B cell (primary cell): ENCODE measurements at regions not wholly inside any gene's neighbourhood (a gene's known extent, or its start where the extent isn't known, plus 50 kb on each side); places are given as distances from the start of the nearest gene placed in this dataset.

Source experiments
- ATAC-seq: fragments of 200-7000 bp; cut with Tn5 transposase; one replicate; pipeline ENCODE4 v1.10.0; 2021; ENCODE audit warnings: low read depth, mild to moderate bottlenecking, moderate number of reproducible peaks, moderate library complexity
- CTCF ChIA-PET: fragments of 350-600 bp; sonication (Branson Sonifier 250); formaldehyde crosslinking; loops from one replicate; lab custom pipeline; 2021; ENCODE audit warnings: antibody characterized with exemption, inconsistent platforms; lab: Charles Lee
- POLR2A ChIA-PET: fragments of 350-600 bp; sonication (Branson Sonifier 250); formaldehyde crosslinking; loops from one replicate; lab custom pipeline; 2021; ENCODE audit warnings: antibody characterized with exemption; lab: Charles Lee
- DNase-seq: peaks from one replicate; pipeline ENCODE4 v3.0.0; 2013
- H2AFZ ChIP-seq: 2 replicates; pipeline ENCODE4 v1.6.1; 2012; ENCODE audit warnings: mild to moderate bottlenecking, low read depth, low read length; ENCODE audit not compliant: insufficient read depth, poor library complexity, severe bottlenecking
- H3K27ac ChIP-seq, 2 donors: 1 replicate in 1 of 2; 2 replicates in 1 of 2; pipeline ENCODE4 v1.5.1; 2012 to 2013; ENCODE audit warnings: low read length in 2 of 2, mild to moderate bottlenecking in 2 of 2, moderate library complexity in 1 of 2
- H3K27me3 ChIP-seq, 4 experiments: fragments of 200-600 bp in 1 of 4; sonication (generic) in 1 of 4; replicated peaks in 1 of 4; 1 replicate in 2 of 4; 2 replicates in 2 of 4; pipeline versions ENCODE4 v1.6.1 to v1.7.0; 2013 to 2016; ENCODE audit warnings: low read length in 3 of 4, mild to moderate bottlenecking in 2 of 4, mixed read lengths in 1 of 4, moderate library complexity in 1 of 4; ENCODE audit not compliant: insufficient read depth in 4 of 4, control insufficient read depth in 3 of 4; ENCODE audit errors: control extremely low read depth in 1 of 4
- H3K36me3 ChIP-seq, 2 experiments: replicated peaks in 1 of 2; 1 replicate in 1 of 2; 2 replicates in 1 of 2; pipeline versions ENCODE4 v1.6.1 to v1.7.1; 2013; ENCODE audit warnings: low read length in 1 of 2; ENCODE audit not compliant: insufficient read depth in 2 of 2, control insufficient read depth in 1 of 2; ENCODE audit errors: control extremely low read depth in 1 of 2, extremely low read depth in 1 of 2
- H3K4me1 ChIP-seq, 2 donors: fragments of 200-600 bp in 1 of 2; sonication (generic) in 1 of 2; 1 replicate in 1 of 2; 2 replicates in 1 of 2; pipeline versions ENCODE4 v1.5.1 to v1.6.1; 2013 to 2017; ENCODE audit warnings: low read length in 2 of 2; ENCODE audit not compliant: control insufficient read depth in 2 of 2, insufficient read depth in 2 of 2
- H3K4me2 ChIP-seq: replicated peaks from 2 replicates; pipeline ENCODE3; 2012; ENCODE audit warnings: mild to moderate bottlenecking, low read depth, low read length; ENCODE audit not compliant: poor library complexity, severe bottlenecking
- H3K4me3 ChIP-seq, 5 experiments: fragments of 200-600 bp in 1 of 5; sonication (generic) in 1 of 5; 1 replicate in 3 of 5; 2 replicates in 2 of 5; pipeline versions ENCODE4 v1.5.1 to v1.7.0; 2011 to 2016; ENCODE audit warnings: low read length in 4 of 5, mild to moderate bottlenecking in 4 of 5, low read depth in 2 of 5, control low read depth in 1 of 5, moderate library complexity in 1 of 5; ENCODE audit not compliant: insufficient read depth in 1 of 5; ENCODE audit errors: control extremely low read depth in 1 of 5, extremely low read depth in 1 of 5
- H3K79me2 ChIP-seq: fragments of 200-600 bp; sonication (generic); one replicate; pipeline ENCODE4 v1.6.0; 2016; ENCODE audit warnings: low read length; ENCODE audit not compliant: control insufficient read depth, insufficient read depth
- H3K9ac ChIP-seq: fragments of 200-600 bp; sonication (generic); 2 replicates; pipeline ENCODE4 v1.6.1; 2017; ENCODE audit warnings: mild to moderate bottlenecking, low read length, moderate library complexity
- H3K9me3 ChIP-seq, 3 donors: one replicate each; pipeline versions ENCODE4 v1.6.1 to v1.7.1; 2013; ENCODE audit warnings: low read length in 2 of 3; ENCODE audit not compliant: control insufficient read depth in 2 of 3, insufficient read depth in 1 of 3; ENCODE audit errors: control extremely low read depth in 1 of 3
- H4K20me1 ChIP-seq: 2 replicates; pipeline ENCODE4 v1.6.0; 2012; ENCODE audit warnings: mild to moderate bottlenecking, low read length; ENCODE audit not compliant: insufficient read depth, control insufficient read depth, poor library complexity, severe bottlenecking
- H3K27ac Mint-ChIP-seq: one replicate; pipeline ENCODE4 v1.8.0; 2021; ENCODE audit warnings: mixed read lengths
- H3K27me3 Mint-ChIP-seq: one replicate; pipeline ENCODE4 v1.8.0; 2021; ENCODE audit warnings: mixed read lengths
- H3K4me1 Mint-ChIP-seq: one replicate; pipeline ENCODE4 v1.8.0; 2021; ENCODE audit warnings: mixed read lengths
- H3K4me3 Mint-ChIP-seq: one replicate; pipeline ENCODE4 v1.8.0; 2021; ENCODE audit warnings: mixed read lengths
- H3K9me3 Mint-ChIP-seq: one replicate; pipeline ENCODE4 v1.8.0; 2022; ENCODE audit warnings: mixed read lengths; ENCODE audit not compliant: insufficient read depth
- CTCF ChIP-seq: fragments of 200-600 bp; IDR thresholded peaks from one replicate; pipeline ENCODE4 v1.8.0; 2022; ENCODE audit warnings: antibody characterized with exemption, mild to moderate bottlenecking
- EZH2 ChIP-seq: IDR thresholded peaks from 2 replicates; pipeline ENCODE4 v1.6.1; 2012; ENCODE audit warnings: borderline replicate concordance, low read depth, mild to moderate bottlenecking, moderate library complexity, low read length; ENCODE audit not compliant: insufficient read depth, poor library complexity, severe bottlenecking
- WGBS: methylation state at CpG from one replicate; pipeline ENCODE4 v1.1.5; 2013; ENCODE audit warnings: missing lambda C conversion rate; ENCODE audit not compliant: insufficient coverage; 5-methylcytosine and 5-hydroxymethylcytosine counted together
- intact Hi-C: fragments of 100-400 bp; cut with micrococcal nuclease; formaldehyde crosslinking; loops from one replicate; pipeline ENCODE4 v1.10.0; 2022

- 97% methylated on average over 5 of the region's 7 CpGs for WGBS
- no peak overlapping the region for H3K9ac ChIP-seq
- peaks cover 60 to 78% of the 10 kb centered on the region in 2 donors for H3K4me1 ChIP-seq
- H4K20me1 ChIP-seq = no peaks in the 10 kb centered on the region
- ATAC-seq = no peak
- peak overlapping the region; percentile 8 for H3K4me2 ChIP-seq
- peaks cover 73% of the 10 kb centered on the region for H3K79me2 ChIP-seq
- H3K4me3 ChIP-seq = no peak overlapping the region
- ChIA-PET POLR2A (no interaction called here), CTCF (interaction anchor here (1.4 to 1.8 kb wide), 2 partner anchors 14 to 44 kb away, joined by 5 to 7 read pairs; no protein-coding TSS in a partner anchor)
- Mint-ChIP-seq H3K4me1 (peaks cover 55% of the 10 kb centered on the region), H3K9me3 (no peaks in the 10 kb centered on the region), H3K27ac (peak overlapping the region; percentile 95), H3K27me3 (no peaks in the 10 kb centered on the region), H3K4me3 (no peak overlapping the region)
- peaks cover 0 to under 1% (median 0%) of the 10 kb centered on the region in 4 experiments for H3K27me3 ChIP-seq
- H2AFZ ChIP-seq = no peak overlapping the region
- intact Hi-C loops = no loop called here
- H3K36me3 ChIP-seq = no peaks in the 10 kb centered on the region
- no peaks in the 10 kb centered on the region for H3K9me3 ChIP-seq
- DNase-seq = no peak
- no peak for TF ChIP-seq EZH2
- no peak for TF ChIP-seq CTCF
- peak overlapping the region; percentile 25 to 73 for H3K27ac ChIP-seq
Measured at GRCh38 chr22:46050451-46050845, 73.5 kb upstream of the WNT7B start.

- Histone ChIP-seq H3K36me3 (no peaks in the 10 kb centered on the region), H3K9ac (no peak overlapping the region), H3K27ac (peak overlapping the region; percentile 73 to 76), H4K20me1 (no peaks in the 10 kb centered on the region), H3K27me3 (no peaks in the 10 kb centered on the region), H3K79me2 (peaks cover 67% of the 10 kb centered on the region), H3K4me3 (no peak overlapping the region), H3K9me3 (no peaks in the 10 kb centered on the region), H3K4me2 (peak overlapping the region; percentile 8), H2AFZ (no peak overlapping the region), H3K4me1 (peaks cover 54 to 72% of the 10 kb centered on the region in 2 donors)
- POLR2A ChIA-PET = interaction anchor here (0.7 to 4.4 kb wide), 2 partner anchors 14 to 19 kb away, joined by 3 to 55 read pairs; no protein-coding TSS in a partner anchor
- Mint-ChIP-seq H3K27ac (peak overlapping the region; percentile 95), H3K9me3 (no peaks in the 10 kb centered on the region), H3K4me1 (peaks cover 55% of the 10 kb centered on the region), H3K4me3 (no peak overlapping the region), H3K27me3 (no peaks in the 10 kb centered on the region)
- CTCF ChIA-PET = interaction anchor here (1.2 to 1.8 kb wide), 3 partner anchors 15 to 45 kb away, joined by 3 to 7 read pairs (median 5); no protein-coding TSS in a partner anchor
- DNase-seq (no peak), ATAC-seq (no peak)
- 80% methylated on average over 9 of the region's 11 CpGs for WGBS
- TF ChIP-seq EZH2 = no peak
- intact Hi-C loops = no loop called here
Measured at GRCh38 chr22:46050916-46051614, 74.1 kb upstream of the WNT7B start.
